HG02973 (cell line): ENCODE measurements at regions not wholly inside any gene's neighbourhood (a gene's known extent, or its start where the extent isn't known, plus 50 kb on each side); places are given as distances from the start of the nearest gene placed in this dataset.
"Not testable (repeated sequence)": the region's sequence is repeated elsewhere in the genome, so short reads cannot be mapped to it uniquely, and the experiment has no call there.

Experiments
- ATAC-seq: cut with Tn5 transposase; IDR thresholded peaks from one replicate; pipeline ENCODE4 v1.9.1; 2021; ENCODE audit warnings: moderate library complexity; ENCODE audit not compliant: unreplicated experiment

GRCh38 chr1:164361927-164362326 lies 197.1 kb upstream of the PBX1 start:
- no peak for ATAC-seq

GRCh38 chr1:164363980-164364379 lies 195.0 kb upstream of the PBX1 start:
- ATAC-seq: no peak

GRCh38 chr1:164366014-164366413 lies 193.0 kb upstream of the PBX1 start:
- no peak for ATAC-seq

- ATAC-seq: no peak
Measured at GRCh38 chr1:164369698-164370365, 189.2 kb upstream of the PBX1 start.

GRCh38 chr1:164380893-164381292 lies 178.1 kb upstream of the PBX1 start:
- ATAC-seq: no peak

- ATAC-seq: no peak
Measured at GRCh38 chr1:164382384-164382783, 176.6 kb upstream of the PBX1 start.

GRCh38 chr1:164384262-164384661 lies 174.7 kb upstream of the PBX1 start:
- ATAC-seq: no peak

- no peak for ATAC-seq
Measured at GRCh38 chr1:164417016-164417704, 141.8 kb upstream of the PBX1 start.

GRCh38 chr1:164423136-164423535 lies 135.8 kb upstream of the PBX1 start:
- no peak for ATAC-seq

GRCh38 chr1:164433141-164433817 lies 125.7 kb upstream of the PBX1 start:
- ATAC-seq: no peak

GRCh38 chr1:164433818-164434170 lies 125.2 kb upstream of the PBX1 start:
- ATAC-seq: no peak

- ATAC-seq: no peak
Measured at GRCh38 chr1:164440232-164440631, 118.8 kb upstream of the PBX1 start.

- no peak for ATAC-seq
Measured at GRCh38 chr1:164443166-164443565, 115.8 kb upstream of the PBX1 start.

- ATAC-seq: no peak
Measured at GRCh38 chr1:164443836-164444235, 115.1 kb upstream of the PBX1 start.

- no peak for ATAC-seq
Measured at GRCh38 chr1:164446020-164446419, 113.0 kb upstream of the PBX1 start.

- no peak for ATAC-seq
Measured at GRCh38 chr1:164452549-164452948, 106.4 kb upstream of the PBX1 start.

GRCh38 chr1:164456272-164456671 lies 102.7 kb upstream of the PBX1 start:
- ATAC-seq: no peak

GRCh38 chr1:164459176-164459575 lies 99.8 kb upstream of the PBX1 start:
- ATAC-seq: not testable (repeated sequence)

GRCh38 chr1:164466001-164466421 lies 93.0 kb upstream of the PBX1 start:
- ATAC-seq: no peak

GRCh38 chr1:164466429-164466828 lies 92.6 kb upstream of the PBX1 start:
- no peak for ATAC-seq

GRCh38 chr1:164470996-164471395 lies 88.0 kb upstream of the PBX1 start:
- ATAC-seq: no peak

GRCh38 chr1:164472841-164473240 lies 86.1 kb upstream of the PBX1 start:
- ATAC-seq: no peak
